ENCODE measurements at regions not wholly inside any gene's neighbourhood (a gene's known extent, or its start where the extent isn't known, plus 50 kb on each side); places are given as distances from the start of the nearest gene placed in this dataset.

DNA sequence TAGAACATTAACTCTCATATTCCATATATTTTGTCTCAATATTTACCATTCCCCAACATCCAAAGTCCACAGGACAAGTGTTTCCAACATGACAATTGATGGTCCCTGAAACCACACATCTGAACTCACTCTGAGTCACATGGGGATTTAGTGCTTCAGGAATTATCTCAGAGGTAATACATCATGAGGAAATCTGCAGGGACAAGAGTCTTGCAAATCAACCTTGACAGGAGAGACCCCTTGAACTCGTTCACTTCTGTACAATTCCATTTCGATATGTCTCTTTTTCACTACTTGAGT is 119.7 kb upstream of the ABCA1 start:
- TF ChIP-seq POLR2AphosphoS5 (IDR thresholded peaks at IDR 0.05; ENCODE audit: borderline replicate concordance, low read depth, low read length) (no peak), EZH2 (IDR thresholded peaks at IDR 0.05) (no peak)

Data from SK-N-MC (cell line).